GM06990 (cell line): ENCODE measurements at regions not wholly inside any gene's neighbourhood (a gene's known extent, or its start where the extent isn't known, plus 50 kb on each side); places are given as distances from the start of the nearest gene placed in this dataset.

Experiments
- DNase-seq: peaks from one replicate; pipeline ENCODE4 v3.0.0-alpha.2; 2011; ENCODE audit not compliant: insufficient read length; ENCODE audit errors: extremely low read depth
- H3K27me3 ChIP-seq: replicated peaks from 2 replicates; pipeline ENCODE4 v1.6.0; 2011; ENCODE audit warnings: low read length; ENCODE audit not compliant: control insufficient read depth, insufficient read depth
- H3K36me3 ChIP-seq: 2 replicates; pipeline ENCODE4 v1.5.1; 2011; ENCODE audit warnings: low read length; ENCODE audit not compliant: control insufficient read depth, insufficient read depth
- H3K4me3 ChIP-seq: replicated peaks from 2 replicates; pipeline ENCODE4 v1.5.1; 2011; ENCODE audit warnings: low read depth, mild to moderate bottlenecking, control low read depth, low read length
- CTCF ChIP-seq: IDR thresholded peaks from 2 replicates; pipeline ENCODE4 v1.5.1; 2011; ENCODE audit warnings: low read length, control low read depth, mild to moderate bottlenecking, inconsistent platforms; ENCODE audit not compliant: insufficient read depth, poor library complexity, severe bottlenecking

GRCh38 chr1:227429447-227430359 lies 111.4 kb upstream of the CDC42BPA start:
- no peak for TF ChIP-seq CTCF
- no peaks in the 10 kb centered on the region for H3K27me3 ChIP-seq
- DNase-seq: no peak
- H3K4me3 ChIP-seq: no peak overlapping the region
- no peaks in the 10 kb centered on the region for H3K36me3 ChIP-seq

GRCh38 chr1:227428803-227429202 lies 110.5 kb upstream of the CDC42BPA start:
- TF ChIP-seq CTCF: no peak
- no peak for DNase-seq
- Histone ChIP-seq H3K27me3 (no peaks in the 10 kb centered on the region), H3K36me3 (no peaks in the 10 kb centered on the region), H3K4me3 (no peak overlapping the region)

GRCh38 chr1:227427411-227427810 lies 109.1 kb upstream of the CDC42BPA start:
- H3K27me3 ChIP-seq: no peaks in the 10 kb centered on the region; the same call in 1 of the 2 replicates
- H3K36me3 ChIP-seq: no peaks in the 10 kb centered on the region
- DNase-seq: no peak
- no peak for TF ChIP-seq CTCF
- H3K4me3 ChIP-seq: no peak overlapping the region

GRCh38 chr1:227424953-227425352 lies 106.7 kb upstream of the CDC42BPA start:
- Histone ChIP-seq H3K27me3 (no peaks in the 10 kb centered on the region; the same call in 1 of the 2 replicates), H3K36me3 (no peaks in the 10 kb centered on the region), H3K4me3 (no peak overlapping the region)
- TF ChIP-seq CTCF: no peak
- no peak for DNase-seq

GRCh38 chr1:227424159-227424680 lies 105.9 kb upstream of the CDC42BPA start:
- no peak for TF ChIP-seq CTCF
- Histone ChIP-seq H3K36me3 (no peaks in the 10 kb centered on the region), H3K4me3 (no peak overlapping the region), H3K27me3 (no peaks in the 10 kb centered on the region; the same call in 1 of the 2 replicates)
- no peak for DNase-seq
